HG03196 (cell line): ENCODE measurements at regions not wholly inside any gene's neighbourhood (a gene's known extent, or its start where the extent isn't known, plus 50 kb on each side); places are given as distances from the start of the nearest gene placed in this dataset.
A peak's percentile ranks its signal among the peaks of the same experiment; 100 is the strongest.
"Not testable (repeated sequence)": the region's sequence is repeated elsewhere in the genome, so short reads cannot be mapped to it uniquely, and the experiment has no call there.

ENCODE experiments used
- ATAC-seq: cut with Tn5 transposase; IDR thresholded peaks from one replicate; pipeline ENCODE4 v1.9.1; 2021; ENCODE audit not compliant: unreplicated experiment

DNA sequence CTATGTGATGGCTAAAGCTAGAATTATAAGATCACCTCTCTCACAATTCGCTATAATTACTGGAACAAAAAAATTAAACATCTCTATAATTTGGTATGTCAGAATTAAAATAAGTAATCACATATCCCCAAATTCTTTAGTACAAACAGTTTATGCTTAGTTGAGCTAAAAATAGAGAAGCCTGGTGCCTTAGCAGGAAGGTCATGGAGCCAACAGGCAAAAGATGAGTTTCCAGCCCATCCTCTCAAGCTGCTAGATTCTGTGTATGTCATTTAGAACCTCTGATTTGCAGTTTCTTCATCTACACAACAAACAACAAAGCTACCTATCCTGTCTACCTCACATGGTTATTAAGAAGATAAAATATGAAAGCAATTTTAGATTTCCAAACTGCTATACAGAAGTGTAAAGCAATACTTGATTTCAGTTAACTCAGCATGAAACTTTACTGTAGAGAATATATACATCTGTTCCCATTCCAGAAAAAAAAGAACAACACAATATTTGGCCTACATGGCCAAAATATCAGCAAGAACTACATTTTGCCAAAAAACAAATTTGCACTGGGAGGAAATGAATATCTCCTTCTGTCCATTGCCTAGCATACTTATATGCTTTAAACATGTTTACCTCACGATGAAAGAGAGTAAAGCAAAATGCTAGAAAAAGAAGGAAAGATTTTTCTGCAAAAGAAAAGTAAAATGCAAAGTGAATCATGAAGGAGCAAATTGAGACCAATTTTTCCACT, 294.0 kb upstream of the MIR17HG start:
- ATAC-seq = no peak

DNA sequence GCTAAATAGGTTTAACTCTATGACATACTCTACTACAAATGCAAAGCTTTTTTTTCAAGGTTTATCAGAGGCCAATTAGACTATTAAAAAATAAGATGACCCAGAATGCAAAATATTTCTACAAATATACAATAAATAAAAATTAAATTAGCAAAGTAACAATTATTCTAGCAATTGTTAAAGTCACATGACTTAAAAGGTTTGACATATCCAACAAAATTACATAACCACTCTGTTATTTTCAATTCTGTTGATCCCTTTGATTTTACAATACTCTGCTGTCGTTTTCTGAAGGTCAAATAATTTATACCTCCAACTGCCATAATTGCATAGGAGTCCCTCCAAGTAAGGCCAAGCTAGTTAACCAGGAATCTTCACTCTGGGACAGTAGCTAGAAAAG, 292.6 kb upstream of the MIR17HG start:
- ATAC-seq = no peak

DNA sequence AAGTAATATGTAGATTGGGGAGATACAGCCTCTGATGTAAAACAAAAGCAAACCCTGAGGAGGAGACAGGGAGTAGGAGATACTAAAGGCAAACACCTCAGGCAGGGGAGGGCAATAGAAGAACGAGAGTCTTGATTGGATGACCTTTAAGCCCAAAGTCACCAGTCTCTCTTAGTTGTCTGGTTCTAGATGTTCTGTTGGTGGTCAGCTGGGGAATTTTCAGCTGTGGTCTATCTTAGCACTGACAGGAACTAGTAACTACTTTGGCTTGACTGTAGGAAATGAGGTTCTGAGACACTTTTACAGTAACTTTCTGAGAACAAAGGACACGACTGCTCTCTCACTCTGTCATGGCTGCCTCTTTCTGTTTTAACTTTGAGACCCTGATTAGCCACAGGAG, 290.7 kb upstream of the MIR17HG start:
- peak; percentile 75 for ATAC-seq

DNA sequence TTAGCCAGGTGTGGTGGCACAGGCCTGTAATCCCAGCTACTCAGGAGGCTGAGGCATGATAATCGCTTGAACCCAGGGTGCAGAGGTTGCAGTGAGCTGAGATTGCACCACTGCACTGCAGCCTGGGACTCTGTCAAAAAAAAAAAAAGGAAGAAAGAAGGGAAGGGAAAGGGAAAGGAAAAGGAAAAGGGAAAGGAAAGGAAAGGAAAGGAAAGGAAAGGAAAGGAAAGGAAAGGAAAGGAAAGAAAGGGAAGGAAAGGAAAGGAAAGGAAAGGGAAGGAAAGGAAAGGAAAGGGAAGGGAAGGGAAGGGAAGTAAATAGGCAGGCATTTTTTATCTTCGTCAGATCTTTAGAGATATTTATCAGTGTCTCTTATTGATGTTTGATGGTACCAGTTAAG, 290.0 kb upstream of the MIR17HG start:
- ATAC-seq = not testable (repeated sequence)

DNA sequence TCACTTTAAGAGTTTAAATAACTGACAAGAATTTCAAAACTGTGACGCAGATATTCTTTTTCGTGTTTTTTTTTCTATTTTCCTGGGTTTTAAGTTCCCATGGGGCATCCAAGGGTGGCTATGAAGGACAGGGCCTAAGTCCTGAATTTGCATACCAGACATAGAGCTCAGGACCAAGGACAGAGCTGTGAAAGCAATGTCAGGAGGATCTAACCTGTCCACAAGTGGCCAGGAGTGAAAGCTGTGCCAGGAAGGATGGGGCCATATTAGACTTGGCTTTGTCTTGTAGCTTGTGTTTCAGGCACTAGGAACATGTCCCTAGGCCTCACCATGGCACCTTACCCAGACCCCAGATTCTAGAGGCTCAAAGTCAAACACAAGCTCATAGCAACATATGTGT, 289.4 kb upstream of the MIR17HG start:
- no peak for ATAC-seq

DNA sequence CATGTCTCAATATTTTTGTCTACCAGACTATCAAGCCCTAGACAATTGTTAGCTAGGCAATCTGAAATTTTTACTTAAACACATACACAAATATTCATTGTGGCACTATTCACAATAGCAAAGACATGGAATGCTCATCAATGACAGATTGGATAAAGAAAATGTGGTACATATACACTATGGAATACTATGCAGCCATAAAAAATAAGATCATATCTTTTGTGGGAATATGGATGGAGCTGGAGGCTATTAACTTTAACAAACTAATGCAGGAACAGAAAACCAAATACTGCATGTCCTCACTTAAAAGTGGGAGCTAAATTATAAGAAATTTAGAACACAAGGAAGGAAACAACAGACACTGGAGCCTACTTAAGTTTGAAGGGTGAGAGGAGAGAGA, 288.6 kb upstream of the MIR17HG start:
- no peak for ATAC-seq

DNA sequence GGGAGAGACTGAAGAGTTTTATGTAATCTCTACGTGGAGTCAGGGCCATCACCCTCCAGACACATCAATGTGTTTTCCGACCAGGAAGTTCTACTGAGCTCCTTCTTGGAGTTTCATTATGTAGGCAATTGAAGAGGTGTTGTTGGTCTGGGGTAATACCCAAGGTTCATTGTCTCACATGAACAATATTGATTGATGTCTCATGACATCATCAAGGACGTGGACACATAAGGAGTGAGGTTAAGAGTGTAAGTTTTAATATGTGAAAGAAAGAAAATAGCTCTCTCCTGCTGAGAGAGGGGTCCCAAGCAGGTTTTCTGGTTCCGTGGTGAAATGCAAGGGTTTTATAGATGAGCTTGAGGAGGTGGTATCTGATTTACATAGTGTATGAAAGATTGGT, 280.7 kb upstream of the MIR17HG start:
- ATAC-seq = no peak

DNA sequence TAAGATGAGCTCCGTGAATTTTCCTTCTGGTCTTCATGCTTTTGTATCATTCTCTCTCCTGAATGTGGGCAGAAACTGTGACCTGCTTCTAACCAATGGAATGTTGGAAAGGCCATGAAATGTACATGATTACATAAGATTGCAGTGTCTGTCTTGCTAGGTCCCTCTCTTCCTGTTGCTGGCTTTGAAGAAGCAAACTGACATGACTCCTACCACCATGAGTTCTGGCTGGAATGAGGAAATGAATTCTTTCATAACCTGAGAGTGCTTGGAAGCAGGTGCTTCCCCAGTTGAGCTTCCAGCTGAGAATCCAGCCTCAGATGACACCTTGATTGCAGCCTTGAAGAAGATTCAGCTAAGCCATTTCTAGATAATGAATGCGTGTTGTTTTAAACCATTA, 275.0 kb upstream of the MIR17HG start:
- ATAC-seq = no peak

DNA sequence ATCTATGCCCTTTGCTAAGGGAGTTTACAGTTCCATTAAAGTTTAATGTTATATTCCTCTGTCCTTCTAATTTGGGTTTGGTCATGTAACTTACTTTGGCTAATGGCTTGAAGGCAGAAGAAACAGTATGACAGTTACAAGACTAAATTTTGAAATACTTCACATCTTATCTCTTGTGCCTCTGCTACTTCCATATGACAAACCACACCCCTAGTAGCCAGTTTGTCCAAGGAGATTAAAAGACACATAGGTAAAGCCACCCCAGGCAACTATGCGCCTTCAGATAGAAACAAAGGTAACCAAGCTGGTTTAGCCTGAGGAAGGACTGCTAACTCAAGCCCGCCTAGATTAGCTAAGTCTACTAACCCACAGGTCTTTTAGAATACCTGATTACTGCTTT, 273.4 kb upstream of the MIR17HG start:
- no peak for ATAC-seq

DNA sequence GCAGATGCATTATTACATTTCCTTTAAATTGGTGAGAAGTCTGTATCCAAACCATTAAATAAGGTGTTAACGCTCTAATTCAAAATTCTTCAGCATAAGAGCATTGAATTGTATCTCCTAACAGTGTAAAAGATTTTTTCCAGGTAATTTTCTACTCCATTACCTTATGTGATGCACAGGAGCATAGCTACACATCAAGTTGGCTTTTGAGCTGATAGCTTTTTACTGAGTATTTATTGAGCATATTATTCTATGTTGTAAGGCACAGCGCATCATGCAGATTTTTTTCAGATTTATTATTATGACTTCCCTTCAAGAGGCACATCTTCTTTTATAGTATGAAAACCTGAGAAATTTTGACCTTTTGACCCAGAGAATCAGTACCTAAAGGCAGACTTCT, 270.7 kb upstream of the MIR17HG start:
- no peak for ATAC-seq

DNA sequence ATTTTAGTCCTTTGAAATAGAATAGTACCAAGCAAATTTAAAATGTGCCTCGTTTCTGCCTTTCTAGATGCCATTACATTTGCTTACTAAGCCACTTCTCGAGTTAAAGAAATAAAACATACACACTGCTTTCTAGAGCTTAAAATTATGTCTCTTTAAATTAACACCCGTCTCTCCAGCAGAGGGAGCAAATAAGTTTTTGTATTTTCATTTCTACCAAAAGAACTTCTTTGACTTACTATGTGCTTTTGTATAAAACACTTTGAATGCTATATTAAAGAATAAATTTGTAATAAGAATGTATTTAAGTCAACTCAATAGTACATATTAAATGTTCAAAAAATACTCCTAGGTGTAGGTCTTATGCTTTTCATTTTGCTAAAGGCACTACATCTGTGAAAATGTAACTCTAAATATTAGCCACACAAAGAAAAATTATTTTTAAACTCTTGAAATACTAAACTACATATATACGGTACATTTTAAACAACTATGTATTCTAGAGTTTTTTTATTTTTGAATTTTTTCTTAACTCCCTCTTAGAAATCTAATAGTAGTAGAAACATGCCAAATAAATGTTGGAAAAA, 269.3 kb upstream of the MIR17HG start:
- no peak for ATAC-seq

DNA sequence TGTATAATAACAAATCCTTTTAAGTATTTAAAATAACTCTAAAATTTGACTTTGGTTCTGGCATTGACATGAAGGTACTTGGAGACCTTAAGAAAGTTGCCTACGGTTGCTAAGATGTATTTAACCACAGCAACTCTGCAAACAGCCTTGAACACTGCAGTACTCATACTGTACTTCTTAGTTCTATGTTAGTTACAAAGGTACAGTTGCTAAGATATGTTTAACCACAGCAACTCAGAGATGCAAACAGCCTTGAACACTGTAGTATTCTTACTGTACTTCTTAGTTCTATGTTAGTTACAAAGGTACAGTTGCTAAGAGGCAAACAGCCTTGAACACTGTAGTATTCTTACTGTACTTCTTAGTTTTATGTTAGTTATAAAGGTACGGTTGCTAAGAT, 268.3 kb upstream of the MIR17HG start:
- ATAC-seq = no peak

DNA sequence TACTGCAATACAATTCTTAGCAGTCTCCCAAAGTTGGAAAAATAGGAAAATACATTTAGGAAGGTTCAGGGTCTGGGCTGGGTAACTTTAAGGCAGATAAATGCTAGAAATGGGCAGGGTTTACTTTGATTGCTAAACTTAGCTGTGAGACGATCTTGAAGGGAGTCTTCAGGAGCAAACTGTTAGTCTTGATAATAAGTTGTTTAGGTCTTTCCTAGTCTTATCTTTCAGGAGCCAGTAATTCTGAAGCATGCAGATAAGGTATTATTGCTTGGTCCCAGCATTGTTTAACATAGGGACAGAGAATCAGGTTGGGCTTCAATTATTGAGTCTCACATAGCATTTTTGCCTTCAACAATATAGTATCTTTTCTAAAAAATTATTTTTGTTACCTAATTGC, 262.4 kb upstream of the MIR17HG start:
- ATAC-seq = no peak

DNA sequence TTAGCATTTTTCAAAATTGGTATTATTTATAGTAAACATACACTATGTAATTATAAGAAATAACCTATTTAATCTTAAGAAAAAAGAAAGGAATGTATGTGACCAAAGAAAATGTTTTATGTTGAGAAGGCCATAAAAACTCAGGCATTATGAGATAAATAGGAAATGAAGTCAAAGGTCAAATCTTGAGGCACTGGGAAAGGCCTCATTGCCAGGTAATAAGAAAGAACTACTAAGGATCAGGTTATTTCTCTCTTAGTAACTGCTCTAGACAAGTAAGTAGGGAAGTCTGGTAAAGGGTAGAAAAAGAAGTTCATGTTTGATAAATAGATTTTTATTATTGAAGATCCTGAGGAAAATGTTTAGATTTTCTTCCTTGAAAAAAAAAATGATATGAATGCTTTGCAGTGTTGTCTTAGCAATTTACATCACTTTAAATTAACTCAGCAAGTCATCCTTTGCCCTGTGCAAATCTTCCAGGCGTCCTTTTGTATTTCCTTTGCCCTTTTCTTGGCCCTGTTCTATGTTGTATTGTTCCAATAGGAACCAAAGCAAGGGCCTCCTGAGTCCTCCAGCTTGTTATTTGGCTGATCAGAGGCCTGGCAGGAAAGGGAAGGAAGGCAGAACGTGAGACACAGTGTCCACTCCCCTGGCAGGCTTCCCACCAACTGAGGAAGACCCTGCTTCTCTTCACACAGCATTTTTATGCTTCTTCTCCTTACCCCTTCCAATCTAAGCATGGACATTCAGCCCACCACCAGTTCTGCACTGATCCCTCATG, 260.4 kb upstream of the MIR17HG start:
- ATAC-seq = no peak

DNA sequence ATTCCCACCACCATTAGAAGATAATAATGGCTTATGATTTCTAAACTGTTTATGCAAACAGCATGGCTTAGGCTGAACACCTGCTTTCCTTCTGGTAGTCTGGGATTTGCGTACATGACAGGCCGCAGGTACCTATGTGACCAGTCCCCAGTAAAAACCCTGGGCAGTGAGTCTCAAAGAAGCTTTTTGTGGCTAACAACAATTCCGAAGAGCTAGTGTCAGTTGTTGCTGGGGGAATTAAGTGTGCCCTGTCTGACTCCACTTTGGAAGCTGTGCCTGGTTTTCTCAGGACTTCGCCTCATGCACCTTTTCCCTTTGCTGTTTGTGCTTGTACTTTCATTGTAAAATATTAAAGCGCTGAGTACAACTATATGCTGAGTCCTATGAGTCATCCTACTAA, 250.2 kb upstream of the MIR17HG start:
- no peak for ATAC-seq

DNA sequence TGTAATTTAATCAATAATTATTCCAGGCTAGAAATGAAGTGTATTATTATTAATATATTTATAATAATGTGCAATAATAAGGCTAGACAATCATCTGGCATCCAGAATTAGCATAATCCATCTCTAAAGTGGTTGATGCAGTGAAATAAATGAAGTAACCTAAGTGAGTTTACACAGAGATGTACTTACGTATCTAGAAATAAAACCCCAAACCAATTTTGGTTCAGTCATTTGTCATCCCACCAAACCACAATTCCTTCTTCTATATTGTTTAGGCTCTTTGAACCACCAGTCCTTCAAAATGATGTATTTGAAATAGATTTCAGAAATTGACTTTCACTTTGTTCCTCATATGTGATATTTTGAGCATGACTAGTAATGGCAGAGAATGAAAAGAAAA, 247.6 kb upstream of the MIR17HG start:
- ATAC-seq = no peak

DNA sequence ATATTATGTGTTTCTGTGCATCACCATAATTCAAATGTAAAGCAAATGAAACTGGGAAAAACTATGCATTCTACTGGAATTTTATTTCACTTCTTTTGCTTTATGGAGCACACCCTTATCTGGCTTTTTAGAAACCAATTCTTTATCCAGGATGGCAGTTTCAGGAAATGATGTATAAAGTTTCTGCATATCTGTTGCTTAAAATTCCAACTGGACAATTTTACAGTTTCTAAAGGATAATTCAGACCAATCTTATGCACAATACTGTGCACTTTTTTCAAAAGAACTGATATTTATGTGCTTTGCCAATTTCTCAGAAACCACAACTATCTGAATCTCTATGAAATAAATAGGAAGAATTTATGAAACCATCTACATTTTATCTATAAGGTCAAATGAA, 246.5 kb upstream of the MIR17HG start:
- ATAC-seq = no peak

DNA sequence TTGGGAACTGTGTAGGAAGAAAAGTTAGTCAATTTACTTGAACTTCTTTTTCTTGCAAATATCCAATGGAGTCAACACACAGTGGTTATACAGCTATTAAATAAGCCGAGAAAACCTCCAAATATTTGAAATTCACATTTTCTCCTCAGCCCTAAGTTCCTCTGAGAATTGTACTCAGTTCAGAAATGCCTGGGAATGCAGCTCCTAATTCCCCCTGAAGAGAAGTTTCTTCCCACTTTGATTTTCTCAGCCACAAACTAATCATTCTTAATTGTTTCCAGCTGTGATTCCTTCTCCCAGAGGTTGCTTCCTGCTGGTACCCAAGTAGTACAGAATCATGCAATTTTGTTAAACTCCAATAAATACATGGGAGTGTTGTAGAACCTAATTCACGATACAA, 246.1 kb upstream of the MIR17HG start:
- no peak for ATAC-seq

DNA sequence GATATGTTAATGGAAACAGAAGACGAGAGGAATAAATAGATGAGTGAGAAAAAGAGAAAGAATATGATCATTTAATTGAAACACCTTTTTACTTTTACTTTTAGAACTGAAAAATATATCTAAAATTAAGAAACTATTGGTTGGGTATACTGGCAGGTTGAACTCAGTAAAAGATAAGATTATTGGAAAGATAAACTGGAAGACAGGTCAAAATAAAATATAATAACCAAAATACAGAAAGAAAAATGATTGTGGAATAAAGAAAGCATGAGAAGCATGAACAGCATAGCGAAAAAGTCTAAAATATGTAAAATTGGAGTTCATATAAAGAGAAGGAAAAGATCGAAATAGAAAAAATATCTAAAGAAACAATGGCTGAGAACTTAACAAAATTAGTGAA, 242.2 kb upstream of the MIR17HG start:
- ATAC-seq = no peak

DNA sequence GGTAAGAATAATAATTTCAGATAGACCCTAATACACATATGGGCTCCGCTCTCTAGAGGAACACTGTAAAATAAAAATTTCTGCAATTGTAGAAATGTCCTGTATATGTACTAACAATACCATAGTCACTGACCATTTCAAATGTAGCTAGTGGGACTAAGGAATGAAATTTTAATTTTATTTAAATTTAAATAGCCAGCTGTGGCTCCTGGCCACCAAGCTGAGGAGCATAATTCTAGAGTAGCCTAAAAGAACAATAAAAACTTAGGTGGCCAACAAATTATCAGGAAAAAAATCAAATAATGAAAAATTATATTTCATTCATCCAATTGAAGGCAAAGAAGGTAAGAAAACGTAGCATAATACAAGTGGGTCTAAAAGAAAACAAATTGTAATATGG, 240.9 kb upstream of the MIR17HG start:
- no peak for ATAC-seq

DNA sequence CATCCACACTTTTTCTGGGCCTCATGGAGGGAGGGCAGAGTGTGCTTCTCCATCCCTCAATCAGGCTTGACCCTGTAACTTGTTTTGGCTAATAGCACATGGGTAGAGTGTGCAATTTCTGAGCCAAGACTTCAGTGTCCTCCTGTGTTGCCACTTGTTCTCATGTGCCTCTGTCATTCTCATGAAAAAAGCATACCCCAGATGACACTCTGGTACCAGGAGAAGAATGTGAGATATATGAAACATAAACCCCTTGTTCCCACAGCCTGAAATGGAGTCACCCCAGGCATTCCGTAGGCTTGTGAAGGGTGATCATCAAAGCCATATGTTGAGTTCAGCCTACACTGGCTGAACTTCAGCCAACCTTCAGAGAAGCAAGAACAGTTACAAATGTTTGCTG, 239.2 kb upstream of the MIR17HG start:
- no peak for ATAC-seq

DNA sequence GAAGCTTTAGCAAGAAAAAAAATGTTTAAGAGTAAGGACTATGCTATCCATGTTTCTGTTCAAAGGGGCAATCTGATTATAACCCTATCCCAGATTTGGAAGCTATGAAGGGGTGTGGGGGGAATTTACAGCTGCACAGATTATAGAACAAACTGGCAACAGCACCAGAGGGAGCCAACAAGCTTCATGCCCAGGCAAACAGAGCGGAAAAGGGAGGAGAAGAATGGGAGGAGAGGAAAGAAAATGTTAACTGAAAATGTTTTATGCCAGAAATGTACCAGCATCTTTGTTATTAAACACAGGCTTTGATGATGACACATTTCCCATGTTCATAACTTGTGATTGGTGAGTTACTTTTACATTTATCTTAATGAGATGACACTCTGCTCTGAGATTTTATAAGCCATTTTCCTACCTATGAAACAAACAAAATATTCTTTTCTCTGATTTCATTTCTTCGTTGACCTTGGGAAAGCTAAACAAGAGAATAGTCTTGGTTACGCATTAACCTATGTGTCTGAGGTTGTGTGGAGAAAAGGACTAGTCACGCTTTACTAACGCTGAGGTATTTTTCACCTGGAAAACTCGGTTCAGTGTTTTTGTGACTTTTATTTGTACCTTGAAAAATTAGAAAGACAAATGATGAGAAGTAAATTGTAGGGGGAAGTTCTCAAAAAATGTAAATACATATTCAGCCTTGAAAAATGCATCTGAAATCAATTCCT, 235.8 kb upstream of the MIR17HG start:
- no peak for ATAC-seq
